NCI-H345 treated with DMSO at 0.1 percent for 48 hours (cell line): ENCODE measurements at regions not wholly inside any gene's neighbourhood (a gene's known extent, or its start where the extent isn't known, plus 50 kb on each side); places are given as distances from the start of the nearest gene placed in this dataset.

Source experiments
- DNase-seq: peaks from one replicate; lab custom pipeline; 2025; ENCODE audit not compliant: unreplicated experiment; lab: John Stamatoyannopoulos, UW

- no peak for DNase-seq
Observed at GRCh38 chr10:78959217-78959923, 109.4 kb upstream of the ZMIZ1 start.

- no peak for DNase-seq
Observed at GRCh38 chr10:78959924-78960285, 108.9 kb upstream of the ZMIZ1 start.

- DNase-seq: peak; percentile 28
Observed at GRCh38 chr10:78960316-78960800, 108.4 kb upstream of the ZMIZ1 start.

GRCh38 chr10:78961760-78962159, 107.0 kb upstream of the ZMIZ1 start:
- DNase-seq: no peak

GRCh38 chr10:78963074-78964034, 105.4 kb upstream of the ZMIZ1 start:
- DNase-seq: no peak

GRCh38 chr10:78964274-78964951, 104.4 kb upstream of the ZMIZ1 start:
- no peak for DNase-seq

GRCh38 chr10:78964952-78965633, 103.7 kb upstream of the ZMIZ1 start:
- no peak for DNase-seq

- no peak for DNase-seq
Observed at GRCh38 chr10:78966182-78966787, 102.5 kb upstream of the ZMIZ1 start.

- no peak for DNase-seq
Observed at GRCh38 chr10:78966844-78967488, 101.8 kb upstream of the ZMIZ1 start.

- DNase-seq: no peak
Observed at GRCh38 chr10:78968300-78968942, 100.3 kb upstream of the ZMIZ1 start.

GRCh38 chr10:78968943-78969342, 99.8 kb upstream of the ZMIZ1 start:
- DNase-seq: no peak

GRCh38 chr10:78969719-78970118, 99.0 kb upstream of the ZMIZ1 start:
- DNase-seq: no peak

GRCh38 chr10:78970261-78970660, 98.5 kb upstream of the ZMIZ1 start:
- DNase-seq: no peak

GRCh38 chr10:78971094-78971682, 97.6 kb upstream of the ZMIZ1 start:
- no peak for DNase-seq

- no peak for DNase-seq
Observed at GRCh38 chr10:78972160-78972946, 96.4 kb upstream of the ZMIZ1 start.

GRCh38 chr10:78972947-78973900, 95.5 kb upstream of the ZMIZ1 start:
- peak; percentile 68 for DNase-seq

- peak; percentile 62 for DNase-seq
Observed at GRCh38 chr10:78973901-78974616, 94.7 kb upstream of the ZMIZ1 start.
